Middle frontal gyrus (tissue), 1 donor: ENCODE measurements at regions not wholly inside any gene's neighbourhood (a gene's known extent, or its start where the extent isn't known, plus 50 kb on each side); places are given as distances from the start of the nearest gene placed in this dataset.
"Not testable (repeated sequence)": the region's sequence is repeated elsewhere in the genome, so short reads cannot be mapped to it uniquely, and the experiment has no call there.

Source experiments
- DNase-seq: peaks from one replicate; pipeline ENCODE4 v3.0.0-alpha.2; 2015; ENCODE audit warnings: low spot score; ENCODE audit errors: extremely low spot score

GRCh38 chr9:66152406-66152805, 415.5 kb downstream of the FOXD4L4 start:
- not testable (repeated sequence) for DNase-seq

GRCh38 chr9:66153021-66153725, 416.2 kb downstream of the FOXD4L4 start:
- peak; percentile 5 for DNase-seq

GRCh38 chr9:66153971-66154691, 417.2 kb downstream of the FOXD4L4 start:
- not testable (repeated sequence) for DNase-seq

- not testable (repeated sequence) for DNase-seq
Observed at GRCh38 chr9:66182316-66182715, 445.4 kb downstream of the FOXD4L4 start.

- not testable (repeated sequence) for DNase-seq
Observed at GRCh38 chr9:66183648-66184047, 446.7 kb downstream of the FOXD4L4 start.

- DNase-seq: not testable (repeated sequence)
Observed at GRCh38 chr9:66197199-66197598, 460.3 kb downstream of the FOXD4L4 start.

- DNase-seq: not testable (repeated sequence)
Observed at GRCh38 chr9:66198421-66198820, 461.5 kb downstream of the FOXD4L4 start.

GRCh38 chr9:66206617-66207016, 469.7 kb downstream of the FOXD4L4 start:
- DNase-seq: not testable (repeated sequence)

GRCh38 chr9:66207914-66208313, 471.0 kb downstream of the FOXD4L4 start:
- not testable (repeated sequence) for DNase-seq

- DNase-seq: not testable (repeated sequence)
Observed at GRCh38 chr9:66244763-66245162, 507.8 kb downstream of the FOXD4L4 start.

- DNase-seq: not testable (repeated sequence)
Observed at GRCh38 chr9:66245481-66245880, 508.5 kb downstream of the FOXD4L4 start.

- DNase-seq: not testable (repeated sequence)
Observed at GRCh38 chr9:66257581-66257980, 520.6 kb downstream of the FOXD4L4 start.

- not testable (repeated sequence) for DNase-seq
Observed at GRCh38 chr9:66261576-66261975, 524.6 kb downstream of the FOXD4L4 start.

- not testable (repeated sequence) for DNase-seq
Observed at GRCh38 chr9:66263621-66264020, 526.7 kb downstream of the FOXD4L4 start.

- DNase-seq: not testable (repeated sequence)
Observed at GRCh38 chr9:66264786-66265185, 527.8 kb downstream of the FOXD4L4 start.

- peak; percentile 1 for DNase-seq
Observed at GRCh38 chr9:66266202-66266601, 529.3 kb downstream of the FOXD4L4 start.

- DNase-seq: not testable (repeated sequence)
Observed at GRCh38 chr9:66266856-66267430, 530.0 kb downstream of the FOXD4L4 start.

- not testable (repeated sequence) for DNase-seq
Observed at GRCh38 chr9:66267684-66268083, 530.7 kb downstream of the FOXD4L4 start.

- DNase-seq: not testable (repeated sequence)
Observed at GRCh38 chr9:66269024-66269423, 532.1 kb downstream of the FOXD4L4 start.

- not testable (repeated sequence) for DNase-seq
Observed at GRCh38 chr9:66269783-66270182, 532.8 kb downstream of the FOXD4L4 start.

GRCh38 chr9:66278809-66279208, 541.9 kb downstream of the FOXD4L4 start:
- not testable (repeated sequence) for DNase-seq
